HCT116 (cell line): ENCODE measurements at regions not wholly inside any gene's neighbourhood (a gene's known extent, or its start where the extent isn't known, plus 50 kb on each side); places are given as distances from the start of the nearest gene placed in this dataset.

Experiments
- ATAC-seq: fragments of 200-7000 bp; cut with Tn5 transposase; 2 replicates; pipeline ENCODE4 v1.9.1; 2020; ENCODE audit warnings: mild to moderate bottlenecking, moderate library complexity
- BruUV-seq: library from RNA; stranded (reverse); fragments of 400-500 nt; replicated peaks from 2 replicates; lab custom pipeline; 2021; lab: Mats Ljungman, UMichigan
- CTCF ChIA-PET: fragments of 300-600 bp; sonication (Branson Sonifier 250); formaldehyde crosslinking; loops from one replicate; lab custom pipeline; 2021; ENCODE audit warnings: antibody characterized with exemption; lab: Charles Lee
- POLR2A ChIA-PET: fragments of 300-600, 350-600 bp; sonication (Branson Sonifier 250); formaldehyde crosslinking; loops from one replicate; lab custom pipeline; 2021; ENCODE audit warnings: antibody characterized with exemption; lab: Charles Lee
- RAD21 ChIA-PET, 2 experiments: fragments of 300-600 bp; sonication (Branson Sonifier 250); formaldehyde crosslinking; loops; one replicate each; lab custom pipeline; 2023; ENCODE audit warnings: low total read pairs in 2 of 2; ENCODE audit not compliant: uncharacterized antibody in 2 of 2, unreplicated experiment in 2 of 2, low non-redundant PET in 1 of 2; lab: Charles Lee
- DNase-seq: peaks from one replicate; pipeline ENCODE4 v3.0.0-alpha.2; 2010; ENCODE audit warnings: low read depth, low spot score
- H2AFZ ChIP-seq: fragments of 200-600 bp; shearing (Covaris generic), sonication (generic); 2 replicates; pipeline ENCODE4 v1.6.1; 2017; ENCODE audit warnings: low read depth, mixed run types, mixed read lengths, antibody characterized with exemption, low read length; ENCODE audit not compliant: poor library complexity, severe bottlenecking
- H3K27ac ChIP-seq: 2 replicates; pipeline ENCODE4 v1.5.1; 2012; ENCODE audit warnings: low read depth, low read length
- H3K27me3 ChIP-seq: fragments of 200-600 bp; sonication (generic); 2 replicates; pipeline ENCODE4 v1.6.1; 2016; ENCODE audit warnings: mixed run types, low read length, mixed read lengths; ENCODE audit not compliant: insufficient read depth
- H3K36me3 ChIP-seq, 2 experiments: fragments of 200-500 bp in 1 of 2; fragments of 200-600 bp in 1 of 2; sonication (Bioruptor generic) in 1 of 2; sonication (generic) in 1 of 2; 2 replicates each; pipeline versions ENCODE4 v1.5.1 to v1.6.1; 2014 to 2016; ENCODE audit warnings: low read length in 2 of 2, inconsistent platforms in 1 of 2, mixed read lengths in 1 of 2, mixed run types in 1 of 2; ENCODE audit not compliant: insufficient read depth in 2 of 2, control insufficient read depth in 1 of 2
- H3K4me1 ChIP-seq, 2 experiments: fragments of 200-600 bp in 1 of 2; sonication (generic) in 1 of 2; 2 replicates each; pipeline versions ENCODE4 v1.5.1 to v1.6.1; 2012 to 2017; ENCODE audit warnings: low read length in 2 of 2, inconsistent platforms in 1 of 2, mild to moderate bottlenecking in 1 of 2, mixed read lengths in 1 of 2, mixed run types in 1 of 2, moderate library complexity in 1 of 2; ENCODE audit not compliant: insufficient read depth in 2 of 2, control insufficient read depth in 1 of 2
- H3K4me2 ChIP-seq: fragments of 200-600 bp; sonication (generic); 2 replicates; pipeline ENCODE4 v1.6.1; 2017; ENCODE audit warnings: mixed run types, low read length, mixed read lengths
- H3K4me3 ChIP-seq, 2 experiments: fragments of 200-600 bp in 1 of 2; sonication (generic) in 1 of 2; replicated peaks in 1 of 2; 2 replicates each; pipeline ENCODE4 v1.5.1; 2011 to 2016; ENCODE audit warnings: low read length in 2 of 2, control low read depth in 1 of 2, low read depth in 1 of 2, mild to moderate bottlenecking in 1 of 2, mixed read lengths in 1 of 2, mixed run types in 1 of 2
- H3K79me2 ChIP-seq: fragments of 200-600 bp; sonication (generic); 2 replicates; pipeline ENCODE4 v1.6.1; 2017; ENCODE audit warnings: mild to moderate bottlenecking, mixed run types, low read length, moderate library complexity, mixed read lengths; ENCODE audit not compliant: insufficient read depth
- H3K9ac ChIP-seq: fragments of 200-600 bp; sonication (generic); 2 replicates; pipeline ENCODE4 v1.6.1; 2016; ENCODE audit warnings: low read length, mixed read lengths
- H3K9me2 ChIP-seq: fragments of 200-600 bp; sonication (generic), shearing (Covaris generic); 2 replicates; pipeline ENCODE4 v1.6.1; 2017; ENCODE audit warnings: mixed run types, mild to moderate bottlenecking, moderate library complexity; ENCODE audit not compliant: insufficient read depth
- H3K9me3 ChIP-seq, 2 experiments: fragments of 200-500 bp in 1 of 2; fragments of 200-600 bp in 1 of 2; sonication (Bioruptor generic) in 1 of 2; sonication (generic) in 1 of 2; 2 replicates each; pipeline ENCODE4 v1.6.1; 2014 to 2017; ENCODE audit warnings: low read length in 2 of 2, mixed read lengths in 2 of 2, inconsistent platforms in 1 of 2, low read depth in 1 of 2, mild to moderate bottlenecking in 1 of 2, mixed run types in 1 of 2, moderate library complexity in 1 of 2; ENCODE audit not compliant: control insufficient read depth in 1 of 2, insufficient read depth in 1 of 2
- H4K20me1 ChIP-seq: fragments of 200-600 bp; sonication (generic), shearing (Covaris generic); 2 replicates; pipeline ENCODE4 v1.6.1; 2017; ENCODE audit warnings: mixed run types, mild to moderate bottlenecking, moderate library complexity; ENCODE audit not compliant: insufficient read depth
- CBX3 ChIP-seq: IDR thresholded peaks from 2 replicates; pipeline ENCODE4 v1.6.1; 2012; ENCODE audit warnings: low read depth
- CTCF ChIP-seq, 3 experiments: fragments of 200-600 bp in 1 of 3; sonication (generic) in 1 of 3; IDR thresholded peaks in 2 of 3; conservative IDR thresholded peaks in 1 of 3; 2 replicates each; pipeline ENCODE4 v1.5.1; 2012 to 2017; ENCODE audit warnings: low read depth in 2 of 3, low read length in 2 of 3, antibody characterized with exemption in 1 of 3, borderline replicate concordance in 1 of 3, control low read depth in 1 of 3, mild to moderate bottlenecking in 1 of 3, mixed read lengths in 1 of 3, mixed run types in 1 of 3, moderate library complexity in 1 of 3; ENCODE audit not compliant: insufficient read depth in 1 of 3
- EZH2phosphoT487 ChIP-seq: fragments of 200-600 bp; IDR thresholded peaks from 2 replicates; pipeline ENCODE4 v1.6.1; 2018; ENCODE audit warnings: antibody characterized with exemption, borderline replicate concordance
- FOSL1 ChIP-seq: IDR thresholded peaks from 2 replicates; pipeline ENCODE4 v1.6.1; 2012; ENCODE audit warnings: low read depth
- POLR2A ChIP-seq: IDR thresholded peaks from 2 replicates; pipeline ENCODE4 v1.7.0; 2011; ENCODE audit warnings: borderline replicate concordance; ENCODE audit not compliant: insufficient read depth, insufficient read length; ENCODE audit errors: extremely low read depth
- POLR2AphosphoS5 ChIP-seq: IDR thresholded peaks from 2 replicates; pipeline ENCODE4 v1.6.1; 2011; ENCODE audit warnings: mild to moderate bottlenecking, low read depth, low read length, moderate library complexity
- REST ChIP-seq: IDR thresholded peaks from 2 replicates; pipeline ENCODE4 v1.6.1; 2012; ENCODE audit warnings: low read depth
- YY1 ChIP-seq: IDR thresholded peaks from 2 replicates; pipeline ENCODE4 v1.6.1; 2011; ENCODE audit warnings: low read length, low read depth, moderate library complexity, mild to moderate bottlenecking; ENCODE audit not compliant: insufficient replicate concordance; ENCODE audit errors: extremely low read depth
- ZFX ChIP-seq: fragments of 450-650 bp; IDR thresholded peaks from 2 replicates; pipeline ENCODE4 v1.6.1; 2017
- ZNF274 ChIP-seq: fragments of 200-500 bp; sonication (Bioruptor generic); IDR thresholded peaks from 2 replicates; pipeline ENCODE4 v1.6.1; 2014; ENCODE audit warnings: mild to moderate bottlenecking, low read depth, low read length, inconsistent platforms
- intact Hi-C: fragments of 100-400 bp; cut with micrococcal nuclease; formaldehyde crosslinking; loops from 2 replicates; pipeline ENCODE4 v1.10.0; 2022

- Histone ChIP-seq H3K4me3 (no peak overlapping the region), H3K27ac (no peak overlapping the region), H3K4me2 (no peak overlapping the region), H3K36me3 (no peaks in the 10 kb centered on the region), H2AFZ (no peak overlapping the region), H3K9me2 (no peaks in the 10 kb centered on the region), H3K79me2 (no peaks in the 10 kb centered on the region), H3K9ac (no peak overlapping the region), H3K9me3 (no peaks in the 10 kb centered on the region), H4K20me1 (no peaks in the 10 kb centered on the region), H3K27me3 (no peaks in the 10 kb centered on the region), H3K4me1 (peaks cover 0 to 22% of the 10 kb centered on the region in 2 experiments; a peak in 2 of 4 replicates)
- DNase-seq (no peak), ATAC-seq (no peak)
- ChIA-PET CTCF (no interaction called here), POLR2A (no interaction called here), RAD21 (no interaction called here)
- TF ChIP-seq CTCF (IDR thresholded peaks at IDR 0.05 in 2 of 3, conservative IDR thresholded peaks at IDR 0.05 in 1 of 3; ENCODE audit: borderline replicate concordance in 1 of 3, insufficient read depth in 1 of 3, low read depth in 2 of 3, low read length in 2 of 3): no peak
- no peak for TF ChIP-seq POLR2AphosphoS5
- TF ChIP-seq REST: no peak
- no peak for TF ChIP-seq ZNF274
- no peak for TF ChIP-seq FOSL1
- no peak for TF ChIP-seq ZFX
- TF ChIP-seq CBX3: no peak
- TF ChIP-seq YY1: no peak
- no peak for TF ChIP-seq EZH2phosphoT487
- TF ChIP-seq POLR2A: no peak
- intact Hi-C loops: no loop called here
- BruUV-seq: no TSS peak
Measured at GRCh38 chr4:26077756-26078155, 163.7 kb downstream of the SMIM20 start.
